ENCODE measurements at regions not wholly inside any gene's neighbourhood (a gene's known extent, or its start where the extent isn't known, plus 50 kb on each side); places are given as distances from the start of the nearest gene placed in this dataset.

DNA sequence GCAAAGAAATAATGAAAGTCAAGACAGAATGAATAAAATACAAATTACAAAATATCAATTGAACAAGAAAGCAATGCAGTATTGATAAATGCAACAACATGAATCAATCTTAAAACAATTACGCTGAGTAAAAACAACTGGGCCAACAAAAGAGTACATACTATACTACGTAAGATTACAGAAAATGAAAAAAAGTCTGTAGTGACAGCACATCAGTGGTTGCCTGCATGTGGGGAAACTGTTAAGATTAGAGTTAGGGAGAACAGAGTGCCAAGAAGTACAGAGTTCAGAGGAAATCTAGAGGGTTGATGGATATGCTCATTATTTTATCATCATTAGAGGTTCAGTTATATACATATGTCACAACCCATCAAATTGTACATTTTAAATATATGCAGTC, 706.6 kb upstream of the ACO1 start:
- no peak overlapping the region for H3K4me2 ChIP-seq
- H3K9ac ChIP-seq = no peak overlapping the region
- no peaks in the 10 kb centered on the region for H3K9me3 ChIP-seq (ENCODE audit: low read depth)
- peaks cover 2% of the 10 kb centered on the region for H3K4me1 Mint-ChIP-seq
- H3K36me3 ChIP-seq = no peaks in the 10 kb centered on the region
- H3F3A ChIP-seq (ENCODE audit: low read depth) = no peaks in the 10 kb centered on the region
- no peak overlapping the region for H2AFZ ChIP-seq (replicated peaks)
- H3K27me3 ChIP-seq = no peaks in the 10 kb centered on the region
- no peak overlapping the region for H3K4me3 ChIP-seq
- H3K36me3 Mint-ChIP-seq = no peaks in the 10 kb centered on the region
- H4K20me1 ChIP-seq (ENCODE audit: low read depth) = no peaks in the 10 kb centered on the region
- H3K27ac Mint-ChIP-seq = no peak overlapping the region
- DNase-seq (ENCODE audit: low spot score) = no peak
- H3K27me3 Mint-ChIP-seq (ENCODE audit: insufficient read depth, low read depth) = no peaks in the 10 kb centered on the region
- TF ChIP-seq, protein P1, sequence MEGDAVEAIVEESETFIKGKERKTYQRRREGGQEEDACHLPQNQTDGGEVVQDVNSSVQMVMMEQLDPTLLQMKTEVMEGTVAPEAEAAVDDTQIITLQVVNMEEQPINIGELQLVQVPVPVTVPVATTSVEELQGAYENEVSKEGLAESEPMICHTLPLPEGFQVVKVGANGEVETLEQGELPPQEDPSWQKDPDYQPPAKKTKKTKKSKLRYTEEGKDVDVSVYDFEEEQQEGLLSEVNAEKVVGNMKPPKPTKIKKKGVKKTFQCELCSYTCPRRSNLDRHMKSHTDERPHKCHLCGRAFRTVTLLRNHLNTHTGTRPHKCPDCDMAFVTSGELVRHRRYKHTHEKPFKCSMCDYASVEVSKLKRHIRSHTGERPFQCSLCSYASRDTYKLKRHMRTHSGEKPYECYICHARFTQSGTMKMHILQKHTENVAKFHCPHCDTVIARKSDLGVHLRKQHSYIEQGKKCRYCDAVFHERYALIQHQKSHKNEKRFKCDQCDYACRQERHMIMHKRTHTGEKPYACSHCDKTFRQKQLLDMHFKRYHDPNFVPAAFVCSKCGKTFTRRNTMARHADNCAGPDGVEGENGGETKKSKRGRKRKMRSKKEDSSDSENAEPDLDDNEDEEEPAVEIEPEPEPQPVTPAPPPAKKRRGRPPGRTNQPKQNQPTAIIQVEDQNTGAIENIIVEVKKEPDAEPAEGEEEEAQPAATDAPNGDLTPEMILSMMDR (IDR thresholded peaks at IDR 0.05) = no peak
- TF ChIP-seq EZH2phosphoT487 (IDR thresholded peaks at IDR 0.05) = no peak
- no peak for TF ChIP-seq EZH2 (IDR thresholded peaks at IDR 0.05)
- H3K4me3 Mint-ChIP-seq = no peak overlapping the region
- H3K4me1 ChIP-seq = no peaks in the 10 kb centered on the region
- H3K79me2 ChIP-seq (ENCODE audit: low read depth) = no peaks in the 10 kb centered on the region
- no peak overlapping the region for H3K27ac ChIP-seq
- no peaks in the 10 kb centered on the region for H3K9me3 Mint-ChIP-seq

DNA sequence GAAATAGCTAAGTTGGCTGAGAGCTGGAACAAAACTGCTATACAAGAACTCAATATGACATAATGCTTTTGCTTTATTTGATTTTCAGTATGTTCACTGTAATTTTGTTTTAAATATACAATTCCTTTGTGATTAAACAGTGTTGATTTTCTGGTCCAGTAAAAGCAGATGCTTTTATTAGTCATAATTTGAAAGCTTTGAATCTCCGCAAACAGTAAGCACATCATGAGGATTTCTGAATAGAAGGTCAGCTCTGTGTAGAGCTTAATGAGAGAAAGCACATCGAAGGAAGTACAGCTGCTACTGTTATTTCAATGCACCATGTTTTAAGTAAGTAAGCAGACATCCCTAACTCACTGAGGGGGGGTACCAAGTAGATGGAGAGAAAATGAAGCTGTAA, 701.3 kb upstream of the ACO1 start:
- Histone ChIP-seq H3K27me3 (no peaks in the 10 kb centered on the region), H3K9me3 (ENCODE audit: low read depth) (no peaks in the 10 kb centered on the region), H3K4me1 (no peaks in the 10 kb centered on the region), H3K36me3 (no peaks in the 10 kb centered on the region), H3K9ac (no peak overlapping the region), H3K4me3 (no peak overlapping the region), H3F3A (ENCODE audit: low read depth) (no peaks in the 10 kb centered on the region), H3K27ac (no peak overlapping the region), H3K4me2 (no peak overlapping the region), H4K20me1 (ENCODE audit: low read depth) (no peaks in the 10 kb centered on the region), H3K79me2 (ENCODE audit: low read depth) (no peaks in the 10 kb centered on the region), H2AFZ (replicated peaks) (no peak overlapping the region)
- Mint-ChIP-seq H3K4me1 (no peaks in the 10 kb centered on the region), H3K27ac (no peak overlapping the region), H3K36me3 (no peaks in the 10 kb centered on the region), H3K27me3 (ENCODE audit: insufficient read depth, low read depth) (no peaks in the 10 kb centered on the region), H3K9me3 (no peaks in the 10 kb centered on the region), H3K4me3 (no peak overlapping the region)
- no peak for DNase-seq (ENCODE audit: low spot score)
- TF ChIP-seq, protein P1 (IDR thresholded peaks at IDR 0.05) = no peak
- TF ChIP-seq EZH2 (IDR thresholded peaks at IDR 0.05) (no peak), EZH2phosphoT487 (IDR thresholded peaks at IDR 0.05) (no peak)

DNA sequence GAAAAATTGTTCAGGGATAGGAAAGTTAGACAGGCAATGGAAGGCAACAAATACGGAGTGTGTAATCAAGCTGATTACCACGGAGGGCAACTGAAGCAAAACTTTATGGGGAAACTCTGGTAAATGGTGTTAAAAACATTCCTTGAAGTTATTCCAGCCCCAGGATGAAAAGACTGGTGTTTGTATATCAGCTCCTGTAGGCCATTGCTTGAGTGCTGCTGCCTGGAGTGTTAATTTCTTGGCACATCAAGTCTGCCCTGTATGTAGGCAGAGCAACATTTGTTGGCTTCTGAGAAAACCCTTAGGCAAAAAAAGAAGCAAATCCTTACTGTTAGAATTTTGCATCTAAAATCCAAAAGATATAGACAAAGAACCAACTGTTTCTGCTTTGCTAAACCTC, 686.5 kb upstream of the ACO1 start:
- Mint-ChIP-seq H3K27ac (no peak overlapping the region), H3K4me1 (no peaks in the 10 kb centered on the region), H3K4me3 (no peak overlapping the region), H3K36me3 (no peaks in the 10 kb centered on the region), H3K27me3 (ENCODE audit: insufficient read depth, low read depth) (no peaks in the 10 kb centered on the region), H3K9me3 (no peaks in the 10 kb centered on the region)
- no peaks in the 10 kb centered on the region for H3K36me3 ChIP-seq
- no peak overlapping the region for H3K4me2 ChIP-seq
- no peaks in the 10 kb centered on the region for H3K79me2 ChIP-seq (ENCODE audit: low read depth)
- H3K27me3 ChIP-seq = no peaks in the 10 kb centered on the region
- H3K4me1 ChIP-seq = no peaks in the 10 kb centered on the region
- H3K4me3 ChIP-seq = no peak overlapping the region
- H3F3A ChIP-seq (ENCODE audit: low read depth) = no peaks in the 10 kb centered on the region
- TF ChIP-seq EZH2phosphoT487 (IDR thresholded peaks at IDR 0.05) (no peak), EZH2 (IDR thresholded peaks at IDR 0.05) (no peak)
- TF ChIP-seq, protein P1 (IDR thresholded peaks at IDR 0.05) = no peak
- H2AFZ ChIP-seq (replicated peaks) = no peak overlapping the region
- no peak for DNase-seq (ENCODE audit: low spot score)
- H3K9me3 ChIP-seq (ENCODE audit: low read depth) = no peaks in the 10 kb centered on the region
- H3K27ac ChIP-seq = no peak overlapping the region
- no peaks in the 10 kb centered on the region for H4K20me1 ChIP-seq (ENCODE audit: low read depth)
- no peak overlapping the region for H3K9ac ChIP-seq

DNA sequence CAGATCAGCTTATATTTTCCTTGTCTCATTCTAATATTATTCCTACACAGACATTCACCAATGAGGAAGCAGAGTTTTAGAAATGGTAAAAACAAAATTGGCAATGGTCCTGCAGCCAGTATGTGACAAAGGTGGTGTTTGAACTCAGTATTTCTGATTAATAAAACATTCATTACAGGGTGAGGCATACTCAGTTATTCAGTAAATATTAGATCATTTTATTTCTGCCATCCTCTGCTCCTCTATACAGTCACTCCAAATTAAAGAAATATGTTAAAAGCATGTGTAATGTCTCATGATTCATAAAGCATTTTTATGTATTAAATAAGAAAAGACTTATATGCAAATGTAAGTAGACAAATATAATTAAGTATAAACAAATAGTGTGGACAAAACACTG, 684.6 kb upstream of the ACO1 start:
- Histone ChIP-seq H3K27ac (no peak overlapping the region), H3K9ac (no peak overlapping the region), H2AFZ (replicated peaks) (no peak overlapping the region), H3F3A (ENCODE audit: low read depth) (no peaks in the 10 kb centered on the region), H3K27me3 (no peaks in the 10 kb centered on the region), H3K4me3 (no peak overlapping the region), H4K20me1 (ENCODE audit: low read depth) (no peaks in the 10 kb centered on the region), H3K36me3 (no peaks in the 10 kb centered on the region), H3K4me1 (no peaks in the 10 kb centered on the region), H3K4me2 (no peak overlapping the region), H3K79me2 (ENCODE audit: low read depth) (no peaks in the 10 kb centered on the region), H3K9me3 (ENCODE audit: low read depth) (no peaks in the 10 kb centered on the region)
- Mint-ChIP-seq H3K27ac (no peak overlapping the region), H3K9me3 (no peaks in the 10 kb centered on the region), H3K4me1 (no peaks in the 10 kb centered on the region), H3K36me3 (no peaks in the 10 kb centered on the region), H3K4me3 (no peak overlapping the region), H3K27me3 (ENCODE audit: insufficient read depth, low read depth) (no peaks in the 10 kb centered on the region)
- TF ChIP-seq EZH2 (IDR thresholded peaks at IDR 0.05) (no peak), EZH2phosphoT487 (IDR thresholded peaks at IDR 0.05) (no peak)
- TF ChIP-seq, protein P1 (IDR thresholded peaks at IDR 0.05) = no peak
- no peak for DNase-seq (ENCODE audit: low spot score)

Data from neural progenitor cell (in vitro differentiated cells).